Transverse colon (tissue), 4 donors: ENCODE measurements at regions not wholly inside any gene's neighbourhood (a gene's known extent, or its start where the extent isn't known, plus 50 kb on each side); places are given as distances from the start of the nearest gene placed in this dataset.
A peak's percentile ranks its signal among the peaks of the same experiment; 100 is the strongest.

Source experiments
- DNase-seq: peaks from one replicate; pipeline ENCODE4 v3.0.0-alpha.2; 2019
- H3K27ac ChIP-seq, 4 donors: fragments of 200-600 bp; sonication (generic); 2 replicates each; pipeline ENCODE4 v1.5.1; 2016 to 2018; ENCODE audit warnings: inconsistent platforms in 4 of 4
- H3K27me3 ChIP-seq: fragments of 200-600 bp; sonication (generic); 2 replicates; pipeline ENCODE4 v1.5.1; 2017; ENCODE audit warnings: inconsistent platforms
- H3K36me3 ChIP-seq, 4 donors: fragments of 200-600 bp; sonication (generic); 2 replicates each; pipeline ENCODE4 v1.5.1; 2017 to 2019; ENCODE audit warnings: inconsistent platforms in 4 of 4
- H3K4me1 ChIP-seq, 4 donors: fragments of 200-600 bp; sonication (generic); 2 replicates each; pipeline ENCODE4 v1.5.1; 2017 to 2020; ENCODE audit warnings: inconsistent platforms in 4 of 4
- H3K4me3 ChIP-seq, 4 donors: fragments of 200-600 bp; sonication (generic); 1 replicate in 1 of 4; 2 replicates in 3 of 4; pipeline versions ENCODE4 v1.5.1 to v1.6.1; 2017 to 2019; ENCODE audit warnings: inconsistent platforms in 4 of 4
- H3K9me3 ChIP-seq, 2 donors: fragments of 200-600 bp; sonication (generic); 2 replicates each; pipeline ENCODE4 v1.5.1; 2017 to 2019; ENCODE audit warnings: inconsistent platforms in 2 of 2
- EP300 ChIP-seq: sonication (generic); formaldehyde crosslinking; IDR thresholded peaks from one replicate; pipeline ENCODE4 v1.6.1; 2017; ENCODE audit warnings: antibody characterized with exemption, low read depth
- POLR2A ChIP-seq: fragments of 450-650 bp; IDR thresholded peaks from one replicate; pipeline ENCODE4 v1.6.1; 2016; ENCODE audit warnings: antibody characterized with exemption, mild to moderate bottlenecking, moderate library complexity
- POLR2AphosphoS5 ChIP-seq, 3 donors: sonication (generic); formaldehyde crosslinking; IDR thresholded peaks; one replicate each; pipeline ENCODE4 v1.6.1; 2016; ENCODE audit warnings: antibody characterized with exemption in 3 of 3
- WGBS, 2 donors: methylation state at CpG; one replicate each; pipeline ENCODE4 v1.1.5; 2018; ENCODE audit warnings: low coverage in 1 of 2; 5-methylcytosine and 5-hydroxymethylcytosine counted together
- in situ Hi-C, 4 donors: fragments of 200-750 bp; cut with MboI; loops; one replicate each; pipeline versions ENCODE4 v1.15.0 to v1.15.1; 2017; ENCODE audit warnings: low sequenced_read_pairs in 3 of 4, low pct_ligation_motif_present in 1 of 4, low pct_unique_long_range_greater_than_20kb in 1 of 4
- intact Hi-C: fragments of 100-400 bp; cut with DNase I; formaldehyde crosslinking; loops from one replicate; pipeline ENCODE4 v1.15.1; 2023; ENCODE audit warnings: low total_unique reads
- TF ChIP-seq, protein P1 (sequence below), 5 experiments: fragments of 200-600 bp in 3 of 5; fragments of 450-650 bp in 2 of 5; sonication (generic) in 3 of 5; IDR thresholded peaks; 1 replicate in 2 of 5; 2 replicates in 3 of 5; pipeline ENCODE4 v1.5.1; 2016 to 2017; ENCODE audit warnings: antibody characterized with exemption in 5 of 5, inconsistent platforms in 3 of 5, mild to moderate bottlenecking in 2 of 5, moderate library complexity in 1 of 5

DNA sequence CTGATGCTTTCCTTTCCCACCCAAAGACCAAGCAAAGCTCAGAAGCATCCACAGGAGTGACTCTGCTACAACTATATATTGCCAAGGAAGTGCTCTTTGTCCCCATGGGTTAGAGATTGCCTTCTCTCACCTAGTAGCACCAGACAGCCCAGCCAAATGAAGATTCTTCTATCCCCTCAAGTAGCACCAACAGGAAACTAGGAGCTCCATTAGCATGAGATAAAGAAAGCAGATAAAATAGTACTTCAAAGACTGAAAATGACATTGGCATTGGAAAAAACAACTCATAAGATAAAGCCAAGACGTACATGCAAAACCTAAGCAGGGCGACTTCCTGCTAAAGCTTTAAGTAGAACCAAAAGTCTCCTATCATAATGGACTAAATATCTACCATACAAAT, 871.5 kb downstream of the AMY1C start:
- in situ Hi-C loops = no loop called here
- H3K4me3 ChIP-seq = no peak overlapping the region

DNA sequence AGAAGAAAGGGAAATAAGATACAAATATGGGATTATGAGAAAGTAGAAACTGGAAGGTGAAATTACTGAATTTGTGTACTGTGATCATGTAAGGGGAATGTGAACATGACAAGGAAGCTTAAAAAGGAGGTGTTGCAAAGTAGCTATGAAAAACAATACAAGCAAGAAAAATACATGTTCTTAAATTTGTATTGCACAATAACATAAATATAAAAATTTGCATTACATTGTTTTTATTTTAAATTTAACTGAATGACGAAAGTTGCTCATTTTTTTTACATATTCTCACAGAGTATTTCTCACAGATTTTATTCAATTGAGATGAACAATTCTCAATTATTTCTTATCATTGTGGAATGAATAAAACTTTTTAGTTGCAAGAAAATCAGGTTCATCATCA, 874.8 kb downstream of the AMY1C start:
- Histone ChIP-seq H3K27ac (no peak overlapping the region), H3K4me3 (no peak overlapping the region), H3K36me3 (no peaks in the 10 kb centered on the region), H3K9me3 (no peaks in the 10 kb centered on the region), H3K4me1 (no peaks in the 10 kb centered on the region), H3K27me3 (no peaks in the 10 kb centered on the region)
- TF ChIP-seq POLR2AphosphoS5 (IDR thresholded peaks at IDR 0.05) (no peak), EP300 (no peak), POLR2A (no peak)
- TF ChIP-seq, protein P1, sequence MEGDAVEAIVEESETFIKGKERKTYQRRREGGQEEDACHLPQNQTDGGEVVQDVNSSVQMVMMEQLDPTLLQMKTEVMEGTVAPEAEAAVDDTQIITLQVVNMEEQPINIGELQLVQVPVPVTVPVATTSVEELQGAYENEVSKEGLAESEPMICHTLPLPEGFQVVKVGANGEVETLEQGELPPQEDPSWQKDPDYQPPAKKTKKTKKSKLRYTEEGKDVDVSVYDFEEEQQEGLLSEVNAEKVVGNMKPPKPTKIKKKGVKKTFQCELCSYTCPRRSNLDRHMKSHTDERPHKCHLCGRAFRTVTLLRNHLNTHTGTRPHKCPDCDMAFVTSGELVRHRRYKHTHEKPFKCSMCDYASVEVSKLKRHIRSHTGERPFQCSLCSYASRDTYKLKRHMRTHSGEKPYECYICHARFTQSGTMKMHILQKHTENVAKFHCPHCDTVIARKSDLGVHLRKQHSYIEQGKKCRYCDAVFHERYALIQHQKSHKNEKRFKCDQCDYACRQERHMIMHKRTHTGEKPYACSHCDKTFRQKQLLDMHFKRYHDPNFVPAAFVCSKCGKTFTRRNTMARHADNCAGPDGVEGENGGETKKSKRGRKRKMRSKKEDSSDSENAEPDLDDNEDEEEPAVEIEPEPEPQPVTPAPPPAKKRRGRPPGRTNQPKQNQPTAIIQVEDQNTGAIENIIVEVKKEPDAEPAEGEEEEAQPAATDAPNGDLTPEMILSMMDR (IDR thresholded peaks at IDR 0.05) = no peak
- WGBS, 2 donors = 64 to 78% methylated on average over 1 of the region's 1 CpG
- in situ Hi-C loops = no loop called here
- intact Hi-C loops = no loop called here
- no peak for DNase-seq

More for the DNA sequence above, 871.5 kb downstream of the AMY1C start:
- H3K9me3 ChIP-seq = peaks cover 0 to 6% of the 10 kb centered on the region in 2 donors
- no peaks in the 10 kb centered on the region for H3K27me3 ChIP-seq
- no peak for DNase-seq
- TF ChIP-seq, protein P1 (IDR thresholded peaks at IDR 0.05) = no peak
- TF ChIP-seq POLR2AphosphoS5 (IDR thresholded peaks at IDR 0.05) = no peak
- no peak for TF ChIP-seq POLR2A
- TF ChIP-seq EP300 = no peak
- WGBS, 2 donors = 76 to 85% methylated on average over 2 of the region's 2 CpGs
- H3K36me3 ChIP-seq = no peaks in the 10 kb centered on the region
- intact Hi-C loops = no loop called here
- no peaks in the 10 kb centered on the region for H3K4me1 ChIP-seq
- H3K27ac ChIP-seq = no peak overlapping the region

DNA sequence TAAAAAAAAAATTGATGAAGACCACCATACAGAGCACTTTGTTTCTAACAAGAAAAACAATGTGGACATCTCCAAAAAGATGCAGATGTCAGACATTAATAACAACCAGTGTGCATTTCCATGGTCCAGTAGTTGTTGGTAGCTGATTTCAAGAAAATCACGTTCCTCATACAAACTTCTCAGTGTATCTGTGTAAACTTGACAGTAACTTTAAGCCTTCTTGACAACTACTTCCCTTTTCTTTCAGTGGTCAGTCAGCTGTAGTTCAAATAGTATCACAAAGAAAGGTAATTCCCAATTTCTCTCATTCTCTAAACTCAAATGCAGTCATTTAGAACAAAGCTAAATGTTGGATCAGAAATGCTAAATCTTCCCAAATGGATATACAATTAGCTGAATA, 879.9 kb downstream of the AMY1C start:
- intact Hi-C loops (no loop called here), in situ Hi-C loops (no loop called here)
- H3K4me1 ChIP-seq = no peaks in the 10 kb centered on the region
- H3K27me3 ChIP-seq = no peaks in the 10 kb centered on the region
- H3K27ac ChIP-seq = no peak overlapping the region
- 25 to 38% methylated on average over 1 of the region's 1 CpG for WGBS, 2 donors
- TF ChIP-seq EP300 (no peak), POLR2A (no peak), POLR2AphosphoS5 (IDR thresholded peaks at IDR 0.05) (no peak)
- TF ChIP-seq, protein P1 (IDR thresholded peaks at IDR 0.05) = no peak
- no peak overlapping the region for H3K4me3 ChIP-seq
- no peaks in the 10 kb centered on the region for H3K9me3 ChIP-seq
- no peaks in the 10 kb centered on the region for H3K36me3 ChIP-seq
- no peak for DNase-seq

DNA sequence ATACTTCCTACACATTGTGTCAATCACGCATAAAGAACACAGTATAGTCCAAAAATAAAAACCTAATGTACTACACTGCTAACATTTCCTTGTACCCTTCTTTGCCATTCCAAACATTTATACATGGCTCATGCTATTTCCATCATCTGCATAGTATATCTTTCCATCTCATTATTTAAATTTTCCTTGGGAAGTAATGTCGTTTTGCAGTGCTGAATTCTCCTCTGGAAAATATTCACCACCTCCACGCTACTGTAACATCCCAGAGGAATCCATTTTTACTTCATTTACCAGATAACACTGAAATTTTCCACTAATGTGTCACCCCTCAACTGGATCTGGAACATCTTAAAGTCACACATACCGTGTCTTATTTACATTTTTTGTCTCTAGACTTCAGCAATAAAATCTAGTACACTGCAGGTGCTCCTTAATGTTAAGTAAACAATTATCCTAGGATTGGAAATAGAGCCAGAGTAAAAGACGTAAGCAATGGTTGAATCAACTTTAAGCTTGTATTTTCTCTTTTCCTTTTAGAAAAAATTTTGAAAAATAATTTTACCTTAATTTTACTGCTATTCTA, 881.0 kb downstream of the AMY1C start:
- TF ChIP-seq POLR2AphosphoS5 (IDR thresholded peaks at IDR 0.05) = peak in 1 of 3 donors; percentile 47
- TF ChIP-seq, protein P1 (IDR thresholded peaks at IDR 0.05) = no peak
- no peak for TF ChIP-seq POLR2A
- WGBS, 2 donors = 45 to 52% methylated on average over 5 of the region's 5 CpGs
- in situ Hi-C loops = no loop called here
- no peak for DNase-seq
- Histone ChIP-seq H3K4me3 (no peak overlapping the region), H3K9me3 (no peaks in the 10 kb centered on the region), H3K27me3 (no peaks in the 10 kb centered on the region), H3K36me3 (no peaks in the 10 kb centered on the region), H3K4me1 (no peaks in the 10 kb centered on the region), H3K27ac (no peak overlapping the region)
- intact Hi-C loops = no loop called here
